SH-SY5Y (cell line): ENCODE measurements at regions not wholly inside any gene's neighbourhood (a gene's known extent, or its start where the extent isn't known, plus 50 kb on each side); places are given as distances from the start of the nearest gene placed in this dataset.

Experiments used
- GATA2 ChIP-seq: IDR thresholded peaks from 2 replicates; pipeline ENCODE4 v1.6.1; 2011; ENCODE audit warnings: mild to moderate bottlenecking, low read depth, low read length
- GATA3 ChIP-seq: IDR thresholded peaks from 2 replicates; pipeline ENCODE4 v1.6.1; 2011; ENCODE audit warnings: low read depth, mild to moderate bottlenecking, low read length, moderate library complexity

DNA sequence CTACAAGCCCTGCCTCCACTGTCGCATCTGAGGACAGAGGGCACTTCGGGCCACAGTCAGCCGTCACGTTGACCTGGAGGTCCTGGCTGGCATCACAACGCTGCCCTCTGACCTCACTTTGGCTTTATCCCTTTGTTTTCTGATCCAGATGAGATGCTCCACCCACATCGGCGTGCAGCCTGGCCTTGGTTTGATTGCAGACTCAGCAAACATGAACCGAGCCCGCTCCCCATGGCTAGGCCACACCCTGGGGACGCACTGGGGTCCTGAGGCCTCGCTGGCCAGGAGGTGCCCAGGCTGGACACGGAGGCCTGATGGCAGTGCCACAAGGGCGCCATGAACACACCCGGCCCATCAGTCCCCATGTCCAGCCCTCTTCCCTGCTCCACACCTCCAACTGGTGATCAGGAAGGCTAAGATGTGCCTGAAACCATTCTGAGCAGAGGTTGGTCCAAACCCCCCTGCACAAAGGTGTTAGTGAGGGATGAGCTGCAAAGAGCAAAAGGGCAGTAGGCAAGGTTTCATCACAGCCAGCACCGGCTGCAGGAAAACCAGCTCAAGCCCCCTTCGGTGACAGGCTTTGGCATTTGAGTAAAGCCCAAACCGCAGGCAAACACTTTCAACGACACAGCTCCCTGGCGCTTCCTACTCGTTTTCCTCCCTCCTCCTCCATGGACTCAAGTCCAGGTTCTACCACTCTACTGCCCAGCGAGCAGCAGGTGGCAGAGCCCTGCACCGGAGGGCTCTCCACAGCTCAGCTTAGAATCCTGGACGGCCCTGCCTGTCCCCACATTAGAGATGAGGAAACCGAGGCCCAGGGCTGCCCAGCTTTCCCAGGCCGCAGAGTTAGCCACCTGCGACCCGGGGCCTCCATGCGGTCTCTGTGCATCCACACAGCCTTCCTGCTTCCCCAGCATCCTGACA, 165.8 kb downstream of the NUP210 start:
- TF ChIP-seq GATA3 (no peak), GATA2 (no peak)

DNA sequence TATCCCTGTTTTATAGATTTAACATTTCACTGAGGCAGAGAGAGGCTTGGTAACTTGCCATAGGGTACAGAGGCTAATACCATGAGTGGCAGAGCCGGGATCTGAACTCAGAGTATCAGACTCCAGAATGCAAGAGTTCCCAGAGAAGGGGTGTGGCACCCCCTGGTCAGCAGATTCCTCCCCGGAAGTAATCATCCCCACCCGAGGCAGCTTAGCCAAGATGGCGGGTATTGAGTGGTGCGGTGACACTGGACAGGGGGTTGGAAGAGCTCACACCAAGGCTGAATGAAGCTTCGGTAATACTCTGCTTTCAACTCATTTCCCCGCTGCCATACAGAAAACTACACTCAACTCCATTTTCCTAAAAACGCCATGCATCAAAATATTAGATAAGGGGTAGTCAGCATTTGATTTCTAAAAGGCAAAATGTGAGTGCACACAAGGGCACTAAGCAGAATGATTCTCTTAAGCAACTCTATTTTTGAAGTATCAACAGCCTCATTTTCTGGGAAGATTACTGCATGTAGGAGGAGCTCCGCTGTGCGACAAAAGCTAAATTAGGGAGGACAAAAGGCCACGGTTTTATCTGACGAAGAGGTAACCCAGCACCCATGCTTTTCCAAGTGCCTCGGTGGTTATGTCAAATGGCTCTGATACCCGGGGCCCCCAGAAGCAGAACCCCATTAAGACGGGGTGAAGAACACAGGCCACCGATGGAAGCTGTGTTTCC, 166.7 kb downstream of the NUP210 start:
- TF ChIP-seq GATA2 = no peak
- no peak for TF ChIP-seq GATA3

DNA sequence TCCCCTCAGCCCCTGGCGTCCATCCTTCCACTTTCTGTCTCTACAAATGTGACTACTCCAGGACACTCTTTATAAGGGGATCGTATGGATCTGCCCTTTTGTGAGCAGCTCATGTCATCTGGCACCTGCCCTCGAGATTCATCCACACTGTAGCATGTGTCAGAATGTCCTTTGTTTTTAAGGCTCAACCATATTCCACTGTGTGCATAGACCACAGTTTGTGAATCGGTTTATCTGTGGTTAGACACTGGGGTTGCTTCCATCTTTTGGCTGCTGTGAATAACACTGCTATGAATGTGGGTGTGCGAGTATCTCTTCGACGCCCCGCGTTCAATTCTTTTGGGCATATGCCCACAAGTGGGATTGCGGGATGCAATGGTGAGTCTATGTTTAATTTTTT, 167.9 kb downstream of the NUP210 start:
- TF ChIP-seq GATA3 (no peak), GATA2 (no peak)

DNA sequence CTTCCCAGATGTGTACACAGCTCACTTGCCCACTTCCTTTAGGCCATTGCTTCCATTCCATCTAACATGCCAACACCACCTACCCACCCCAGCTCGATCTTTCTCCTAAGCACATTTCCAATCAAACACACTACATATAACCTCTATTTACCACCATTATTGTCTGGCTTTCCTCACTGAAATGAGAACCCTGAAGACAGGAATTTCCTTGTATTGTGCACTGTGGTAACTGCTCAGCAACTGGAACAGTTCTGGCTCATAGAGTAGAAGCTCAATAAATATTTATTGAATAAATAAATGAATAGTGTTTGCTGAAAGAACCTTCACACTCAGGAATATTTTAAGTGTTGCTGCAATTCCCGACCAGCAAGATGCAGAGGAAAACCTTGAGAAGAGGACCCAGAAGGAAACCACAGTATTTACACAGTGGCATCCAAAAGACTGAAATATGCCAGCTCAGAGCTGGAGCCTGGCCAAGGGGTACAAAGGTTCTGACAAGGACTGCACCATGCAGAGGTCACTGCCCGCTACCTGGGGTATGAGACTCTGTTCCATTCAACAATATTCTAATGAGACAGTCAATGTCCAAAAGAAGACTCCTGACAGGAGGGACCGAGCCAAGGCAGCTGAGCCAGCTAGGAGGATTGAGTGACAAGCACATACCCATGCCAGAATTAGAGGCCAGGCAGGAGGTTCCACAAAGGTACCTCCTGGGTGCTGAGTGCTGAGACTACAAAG, 168.8 kb downstream of the NUP210 start:
- TF ChIP-seq GATA2 (no peak), GATA3 (no peak)

DNA sequence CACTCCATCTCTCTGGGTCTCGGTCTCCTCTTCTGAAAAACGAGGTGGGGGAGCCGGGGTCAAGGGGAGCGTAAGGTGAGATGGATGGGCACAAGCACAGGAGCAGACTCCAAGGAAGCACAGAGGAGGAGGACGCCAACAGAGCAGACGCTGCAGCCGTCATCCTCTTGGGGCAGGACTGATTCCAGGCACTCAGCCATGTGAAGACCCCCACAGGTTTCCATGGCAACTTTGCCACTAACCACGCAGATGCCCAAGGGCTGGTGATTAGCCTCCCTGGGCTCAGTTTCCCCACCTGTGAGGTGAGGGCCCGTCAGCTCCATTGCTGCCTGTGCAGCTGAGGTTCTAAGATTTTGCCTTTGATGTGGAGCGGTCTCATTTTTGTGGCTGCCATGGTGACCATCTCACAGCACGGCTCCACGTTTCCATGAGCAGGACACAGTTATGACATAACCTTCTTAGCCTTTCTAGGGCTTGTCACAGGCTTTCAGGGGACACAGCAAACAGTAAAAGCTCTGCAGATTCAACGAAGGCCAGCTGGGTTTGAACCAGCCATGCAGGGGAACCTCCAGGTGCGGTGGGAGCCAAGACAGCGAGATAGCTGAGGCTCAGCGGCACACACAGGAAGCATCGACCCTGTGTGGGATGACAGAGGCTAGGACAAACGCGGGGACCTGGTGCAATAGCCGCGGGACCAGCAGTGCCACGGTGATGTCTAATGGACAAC, 170.3 kb downstream of the NUP210 start:
- TF ChIP-seq GATA2 (no peak), GATA3 (no peak)

DNA sequence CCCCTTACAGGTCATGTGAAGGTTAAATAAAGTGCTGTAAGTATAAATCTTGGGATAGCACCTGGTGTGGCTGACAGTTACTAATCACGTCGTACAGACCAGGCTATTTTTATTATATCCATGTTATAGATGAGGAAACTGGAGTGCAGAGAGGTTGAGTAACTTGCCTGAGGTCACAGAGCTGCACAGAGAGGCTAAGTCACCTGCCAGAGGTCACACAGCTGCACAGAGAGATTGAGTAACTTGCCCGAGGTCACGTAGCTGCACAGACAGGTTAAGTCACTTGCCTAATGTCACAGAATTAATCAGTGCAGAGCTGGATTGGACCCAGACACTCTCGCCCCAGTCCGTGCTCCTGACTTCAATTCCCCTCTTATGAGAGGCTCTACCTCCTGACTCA, 171.5 kb downstream of the NUP210 start:
- no peak for TF ChIP-seq GATA3
- TF ChIP-seq GATA2 = no peak

DNA sequence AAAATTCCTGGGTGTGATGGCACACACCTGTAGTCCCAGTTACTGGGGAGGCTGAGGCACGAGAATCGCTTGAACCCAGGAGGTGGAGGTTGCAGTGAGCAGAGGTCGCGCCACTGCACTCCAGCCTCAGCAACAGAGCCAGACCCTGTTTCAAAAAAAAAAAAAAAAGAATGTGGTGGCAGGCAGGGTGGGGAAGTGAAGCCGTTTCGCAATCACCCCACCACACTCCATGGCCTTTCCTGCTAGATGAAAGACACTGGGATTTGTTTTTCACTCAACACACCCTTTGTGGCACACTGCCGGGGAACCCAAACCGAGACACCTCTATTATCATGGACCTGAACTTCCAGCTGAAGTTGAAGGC, 172.4 kb upstream of the IQSEC1 start:
- TF ChIP-seq GATA2 (no peak), GATA3 (no peak)

DNA sequence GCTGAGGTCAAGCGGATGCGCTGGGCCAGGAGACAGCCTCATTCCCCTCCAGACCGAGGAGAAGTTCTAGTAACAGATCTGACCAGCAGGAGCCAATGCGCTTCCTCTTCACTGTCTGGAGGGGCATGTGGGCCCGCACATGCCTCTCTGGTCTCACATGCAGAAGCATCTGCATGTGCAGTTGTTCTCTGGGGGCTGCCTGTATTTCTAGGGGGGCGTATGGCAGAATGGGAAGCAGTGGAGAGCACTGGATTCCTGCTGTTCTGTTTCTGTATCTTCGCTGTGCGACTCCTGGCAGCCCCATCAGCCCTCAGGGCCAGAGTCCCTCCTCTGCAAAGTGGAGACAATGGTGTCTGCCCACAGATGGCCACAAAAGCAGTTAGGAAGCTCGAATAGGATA, 170.4 kb upstream of the IQSEC1 start:
- TF ChIP-seq GATA3 (no peak), GATA2 (no peak)

DNA sequence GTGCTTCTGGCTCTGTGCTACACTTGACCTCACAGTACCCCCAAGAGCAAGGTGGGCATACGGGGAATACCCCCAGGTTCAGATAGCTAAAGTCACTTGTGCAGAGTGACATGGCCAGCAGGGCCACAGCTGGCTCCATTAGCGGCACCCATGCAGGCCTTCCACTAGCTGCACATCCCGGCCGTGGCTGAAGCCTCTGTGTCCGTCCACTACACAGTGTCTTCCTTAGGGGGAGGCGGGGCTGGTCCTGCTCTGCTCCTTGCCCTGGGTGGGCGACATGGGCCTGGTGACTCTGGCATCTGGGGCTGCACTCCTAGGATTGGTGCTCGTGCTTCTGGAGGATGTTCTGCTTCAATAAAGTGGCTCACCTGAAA, 169.1 kb upstream of the IQSEC1 start:
- TF ChIP-seq GATA3 (no peak), GATA2 (no peak)

DNA sequence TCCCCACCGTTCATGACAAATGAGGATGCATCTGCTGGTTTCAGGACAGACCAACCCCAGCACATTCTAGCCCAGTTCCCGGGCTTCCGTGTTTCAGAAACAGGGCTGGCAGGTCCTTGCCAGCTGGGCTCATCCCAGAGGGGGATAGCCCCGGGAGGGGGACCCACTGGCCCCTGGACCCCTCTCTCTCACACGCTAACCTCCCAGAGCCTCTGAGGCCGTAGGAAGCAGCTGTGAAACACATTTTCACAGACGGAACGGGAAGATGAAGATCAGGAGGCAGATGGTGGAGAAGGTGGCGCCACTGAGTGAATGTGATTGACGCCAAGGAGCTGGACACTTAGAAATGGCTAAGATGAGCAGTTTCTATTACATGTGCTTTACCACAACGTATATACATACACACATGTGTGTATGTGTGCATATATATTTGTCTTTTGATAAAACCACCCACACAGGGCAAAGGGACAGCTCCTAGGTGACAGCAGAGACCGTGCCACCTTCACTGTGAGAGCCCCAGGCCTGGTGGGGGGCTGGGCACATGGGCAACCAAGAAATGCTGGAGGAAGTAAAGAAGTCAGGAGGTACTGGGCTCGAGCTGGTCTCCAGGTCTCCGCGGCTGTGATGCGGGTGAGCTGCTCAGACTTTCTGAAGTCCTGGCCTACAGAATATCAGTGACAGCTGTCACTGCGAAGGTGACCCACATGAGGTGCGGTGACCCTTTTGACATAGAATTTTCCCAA, 168.6 kb upstream of the IQSEC1 start:
- TF ChIP-seq GATA2 (no peak), GATA3 (no peak)

DNA sequence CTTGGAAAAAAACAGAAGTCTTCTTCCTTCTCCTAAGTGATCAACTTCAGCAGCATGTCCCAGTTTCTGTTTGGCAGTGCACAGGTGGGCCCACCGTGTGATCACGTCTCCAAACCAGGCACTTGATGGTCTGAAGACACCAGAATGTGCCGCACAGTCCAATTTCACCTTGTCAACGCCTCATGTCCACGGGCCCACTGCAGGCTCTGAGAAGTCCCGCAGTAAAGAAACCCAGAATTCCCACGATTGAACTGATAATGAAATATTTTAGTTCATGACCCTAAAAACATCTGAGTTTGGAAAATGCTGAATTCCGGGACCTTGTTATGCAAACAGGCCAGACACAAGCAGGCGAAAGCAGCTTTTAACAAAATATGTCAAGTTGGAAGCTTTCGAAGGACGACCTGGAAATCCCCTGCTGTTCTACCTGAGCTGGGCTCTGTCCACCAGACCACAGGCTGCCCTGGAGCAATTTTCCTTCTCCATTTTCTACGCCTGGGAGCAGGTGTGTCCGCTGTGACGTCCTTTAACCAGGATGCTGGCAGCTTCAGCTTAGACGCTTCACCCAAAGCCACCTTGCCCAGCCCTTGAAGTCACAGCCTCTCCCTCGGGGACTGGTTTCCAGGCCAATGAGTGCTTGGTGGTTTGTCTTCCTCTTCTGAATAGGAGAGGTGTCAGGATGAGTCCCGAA, 167.8 kb upstream of the IQSEC1 start:
- TF ChIP-seq GATA2 (no peak), GATA3 (no peak)

DNA sequence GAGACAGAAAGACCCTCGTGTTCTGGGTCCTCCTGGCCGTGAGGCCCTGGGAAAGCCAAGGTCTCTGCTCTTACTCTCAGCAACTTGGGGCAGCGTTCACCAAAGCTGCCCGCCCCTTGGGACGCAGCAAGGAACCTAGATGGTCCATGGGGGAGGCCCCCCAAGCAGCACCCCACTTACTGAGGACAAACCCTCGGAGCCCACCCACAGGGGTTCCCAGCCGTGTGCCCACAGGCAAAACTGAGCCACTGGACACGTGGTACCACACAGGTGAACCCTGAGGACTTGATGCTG, 166.2 kb upstream of the IQSEC1 start:
- TF ChIP-seq GATA3 (no peak), GATA2 (no peak)
